ENCODE measurements at regions not wholly inside any gene's neighbourhood (a gene's known extent, or its start where the extent isn't known, plus 50 kb on each side); places are given as distances from the start of the nearest gene placed in this dataset.

DNA sequence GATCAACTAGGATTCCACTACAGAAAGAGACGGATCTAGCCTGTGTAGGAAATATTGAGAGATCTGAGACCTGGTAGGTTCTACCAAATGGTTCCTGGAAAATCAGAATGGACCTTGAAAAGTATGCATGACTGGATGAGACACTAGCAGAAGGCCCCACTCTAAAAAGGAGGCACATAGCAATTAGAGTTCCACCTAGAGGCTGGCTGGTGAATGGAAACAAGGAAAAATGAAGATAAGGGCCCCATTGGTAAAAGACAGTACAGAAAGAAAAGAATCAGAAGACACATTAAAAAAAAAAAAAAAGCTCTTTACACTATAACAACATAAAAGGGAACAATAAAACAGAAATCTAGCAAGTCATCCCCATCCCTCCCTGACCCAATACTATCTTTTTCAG, 518.5 kb downstream of the NR2F1-AS1 start:
- FAIRE-seq: no peak
- Histone ChIP-seq H3K27me3 (no peaks in the 10 kb centered on the region), H3K9me3 (no peaks in the 10 kb centered on the region), H3K36me3 (no peaks in the 10 kb centered on the region), H3K4me1 (no peaks in the 10 kb centered on the region), H3K4me3 (no peak overlapping the region), H3K27ac (no peak overlapping the region)
- 90 to 92% methylated on average over 1 of the region's 1 CpG for WGBS, 2 donors
- TF ChIP-seq CTCF (IDR thresholded peaks at IDR 0.05): no peak
- DNase-seq: no peak
- intact Hi-C loops (cut with DNase I): no loop called here
- ATAC-seq: no peak

- DNase-seq (no peak), FAIRE-seq (no peak), ATAC-seq (peak in 1 of 4 donors; percentile 16)
- TF ChIP-seq CTCF (IDR thresholded peaks at IDR 0.05): no peak
- intact Hi-C loops (cut with DNase I): no loop called here
- Histone ChIP-seq H3K27ac (no peak overlapping the region), H3K4me1 (no peaks in the 10 kb centered on the region), H3K9me3 (no peaks in the 10 kb centered on the region), H3K27me3 (no peaks in the 10 kb centered on the region), H3K36me3 (no peaks in the 10 kb centered on the region), H3K4me3 (no peak overlapping the region)
These were observed 522.7 kb downstream of the NR2F1-AS1 start for GRCh38 chr5:93058309-93058708.

GRCh38 chr5:93057311-93057710, 523.7 kb downstream of the NR2F1-AS1 start:
- FAIRE-seq (no peak), DNase-seq (no peak), ATAC-seq (no peak)
- intact Hi-C loops (cut with DNase I): no loop called here
- Histone ChIP-seq H3K36me3 (no peaks in the 10 kb centered on the region), H3K4me1 (no peaks in the 10 kb centered on the region), H3K9me3 (no peaks in the 10 kb centered on the region), H3K4me3 (no peak overlapping the region), H3K27me3 (no peaks in the 10 kb centered on the region), H3K27ac (no peak overlapping the region)
- 31 to 41% methylated on average over 2 of the region's 2 CpGs for WGBS, 2 donors
- TF ChIP-seq CTCF (IDR thresholded peaks at IDR 0.05): no peak

DNA sequence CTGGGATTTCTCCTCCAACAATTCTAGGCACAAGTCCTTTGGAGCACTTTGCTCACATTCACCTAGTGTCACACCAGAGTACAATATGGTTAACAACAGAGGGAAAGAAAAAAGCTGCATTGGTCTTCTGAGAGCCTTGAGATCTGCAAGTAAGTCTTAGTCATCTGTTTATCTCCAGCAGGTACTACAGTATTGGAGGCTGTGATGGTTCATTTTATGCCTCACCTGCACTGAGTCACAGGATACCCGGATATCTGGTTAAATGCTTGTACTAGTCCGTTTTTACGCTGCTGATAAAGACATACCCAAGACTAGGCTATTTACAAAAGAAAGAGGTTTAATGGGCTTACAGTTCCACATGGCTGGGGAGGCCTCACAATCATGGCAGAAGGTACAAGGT, 525.0 kb downstream of the NR2F1-AS1 start:
- ATAC-seq (no peak), DNase-seq (no peak), FAIRE-seq (no peak)
- TF ChIP-seq CTCF (IDR thresholded peaks at IDR 0.05): no peak
- no peaks in the 10 kb centered on the region for H3K36me3 ChIP-seq
- H3K27me3 ChIP-seq: no peaks in the 10 kb centered on the region
- intact Hi-C loops (cut with DNase I): no loop called here
- no peaks in the 10 kb centered on the region for H3K4me1 ChIP-seq
- H3K9me3 ChIP-seq: no peaks in the 10 kb centered on the region
- 62 to 84% methylated on average over 3 of the region's 3 CpGs for WGBS, 2 donors
- no peak overlapping the region for H3K4me3 ChIP-seq
- no peak overlapping the region for H3K27ac ChIP-seq

DNA sequence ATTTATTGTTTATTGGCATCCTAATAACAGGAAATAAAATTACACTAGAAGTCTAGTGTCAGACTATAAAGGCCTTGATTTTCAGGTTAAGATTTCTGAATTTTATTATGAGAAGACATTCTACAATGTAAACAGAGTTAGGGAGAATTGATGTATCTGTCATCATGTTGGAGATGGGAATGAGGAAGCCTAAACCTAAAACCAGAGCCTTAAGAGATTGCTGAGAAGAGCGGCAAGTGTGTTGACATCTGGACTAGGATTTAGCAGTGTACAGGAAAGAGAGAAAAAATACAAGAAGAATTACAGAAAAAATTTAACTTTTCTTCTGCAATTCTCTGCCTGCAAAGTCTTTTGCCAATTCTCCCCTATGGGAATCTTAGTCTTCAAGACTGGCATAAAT, 525.5 kb downstream of the NR2F1-AS1 start:
- H3K4me1 ChIP-seq: no peaks in the 10 kb centered on the region
- no peak overlapping the region for H3K4me3 ChIP-seq
- H3K27ac ChIP-seq: no peak overlapping the region
- H3K27me3 ChIP-seq: no peaks in the 10 kb centered on the region
- FAIRE-seq (no peak), DNase-seq (no peak), ATAC-seq (no peak)
- H3K36me3 ChIP-seq: no peaks in the 10 kb centered on the region
- TF ChIP-seq CTCF (IDR thresholded peaks at IDR 0.05): no peak
- no peaks in the 10 kb centered on the region for H3K9me3 ChIP-seq
- 98 to 100% methylated on average over 1 of the region's 1 CpG for WGBS, 2 donors
- intact Hi-C loops (cut with DNase I): no loop called here
